NCI-H510A treated with DMSO at 0.1 percent for 48 hours (cell line): ENCODE measurements at regions not wholly inside any gene's neighbourhood (a gene's known extent, or its start where the extent isn't known, plus 50 kb on each side); places are given as distances from the start of the nearest gene placed in this dataset.
"Not testable (repeated sequence)": the region's sequence is repeated elsewhere in the genome, so short reads cannot be mapped to it uniquely, and the experiment has no call there.

Experiments
- DNase-seq: peaks from one replicate; lab custom pipeline; 2025; lab: John Stamatoyannopoulos, UW

DNA sequence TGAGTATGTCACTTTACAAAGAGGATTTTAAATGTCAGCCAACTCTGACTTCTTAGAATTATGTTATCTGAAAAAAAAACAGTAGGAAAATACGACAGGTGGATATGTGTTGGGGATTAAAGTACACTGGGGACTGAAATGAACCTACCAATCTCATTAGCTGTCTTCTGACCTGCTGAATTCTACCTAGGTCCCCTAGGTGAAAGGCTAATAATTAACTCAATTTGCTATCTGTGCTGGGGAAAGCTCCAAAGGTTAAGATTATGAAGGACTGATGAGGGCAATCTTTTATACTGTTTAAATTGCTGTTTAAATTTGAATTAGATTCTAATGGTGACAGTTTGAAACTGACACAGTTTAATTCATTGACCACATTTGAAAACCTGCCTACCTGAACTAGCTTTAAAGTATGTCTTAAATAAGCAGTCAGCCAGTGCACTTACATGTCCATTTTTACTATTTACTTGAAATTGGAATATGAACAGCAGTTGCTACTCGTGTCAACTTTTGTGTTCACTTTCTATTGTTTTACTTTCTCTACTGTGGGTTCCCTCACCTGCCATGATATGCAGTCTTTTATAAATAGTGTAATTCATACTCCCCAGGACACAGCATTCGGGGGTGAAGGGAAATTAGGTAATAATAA, 977.3 kb downstream of the C4orf33 start:
- DNase-seq, result no peak

DNA sequence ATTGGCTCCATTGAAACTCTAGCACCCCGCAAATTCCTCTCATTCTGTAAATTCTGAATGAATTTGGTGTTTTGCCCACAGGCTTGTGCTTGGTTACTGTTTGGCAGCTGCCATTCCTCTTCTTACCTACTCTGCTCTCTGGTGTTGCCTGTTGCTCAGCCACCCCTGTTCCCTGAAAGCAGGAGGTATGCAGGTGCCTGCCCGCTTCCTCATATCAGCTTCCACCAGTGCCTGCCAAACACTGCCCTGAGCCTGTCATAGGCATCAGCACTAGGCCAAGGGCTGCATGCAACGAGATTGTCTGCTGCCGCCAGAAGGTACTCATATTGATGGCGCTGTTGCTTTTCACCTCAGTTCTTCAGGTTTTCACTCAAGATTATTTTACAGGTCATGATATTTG, 978.1 kb downstream of the C4orf33 start:
- no peak for DNase-seq

DNA sequence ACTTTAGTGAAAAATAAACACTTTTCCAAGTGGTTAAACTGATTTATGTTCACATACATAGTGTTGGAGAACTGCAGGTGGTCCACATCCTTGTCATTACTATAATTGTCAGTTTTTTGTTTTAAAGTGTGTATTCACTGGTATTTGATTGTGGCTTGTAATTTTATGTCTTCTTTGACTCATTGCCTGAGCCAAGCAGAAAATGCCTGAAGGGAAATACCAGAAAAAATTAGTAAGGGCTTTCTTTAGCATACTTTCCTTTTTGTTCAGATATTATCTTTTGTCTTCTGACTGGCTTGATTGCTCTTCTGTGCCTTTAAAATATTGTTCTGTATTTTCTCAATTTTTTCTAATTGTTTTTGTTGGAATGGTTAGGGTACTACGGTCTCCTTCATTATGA, 981.3 kb downstream of the C4orf33 start:
- no peak for DNase-seq

DNA sequence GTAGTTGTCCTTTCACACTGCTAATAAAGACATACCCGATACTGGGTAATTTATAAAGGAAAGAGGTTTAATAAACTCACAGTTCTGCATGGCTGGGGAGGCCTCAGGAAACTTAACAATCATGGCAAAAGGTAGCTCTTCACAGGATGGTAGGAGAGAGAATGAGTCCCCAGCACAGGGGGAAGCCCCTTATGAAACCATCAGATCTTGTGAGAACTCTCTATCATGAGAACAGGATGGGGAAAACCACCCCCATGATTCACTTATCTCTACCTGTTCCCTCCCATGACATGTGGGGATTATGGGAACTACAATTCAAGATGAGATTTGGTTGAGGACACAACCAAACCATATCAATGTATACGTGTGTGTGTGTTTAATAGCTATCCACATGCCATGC, 983.1 kb downstream of the C4orf33 start:
- not testable (repeated sequence) for DNase-seq

DNA sequence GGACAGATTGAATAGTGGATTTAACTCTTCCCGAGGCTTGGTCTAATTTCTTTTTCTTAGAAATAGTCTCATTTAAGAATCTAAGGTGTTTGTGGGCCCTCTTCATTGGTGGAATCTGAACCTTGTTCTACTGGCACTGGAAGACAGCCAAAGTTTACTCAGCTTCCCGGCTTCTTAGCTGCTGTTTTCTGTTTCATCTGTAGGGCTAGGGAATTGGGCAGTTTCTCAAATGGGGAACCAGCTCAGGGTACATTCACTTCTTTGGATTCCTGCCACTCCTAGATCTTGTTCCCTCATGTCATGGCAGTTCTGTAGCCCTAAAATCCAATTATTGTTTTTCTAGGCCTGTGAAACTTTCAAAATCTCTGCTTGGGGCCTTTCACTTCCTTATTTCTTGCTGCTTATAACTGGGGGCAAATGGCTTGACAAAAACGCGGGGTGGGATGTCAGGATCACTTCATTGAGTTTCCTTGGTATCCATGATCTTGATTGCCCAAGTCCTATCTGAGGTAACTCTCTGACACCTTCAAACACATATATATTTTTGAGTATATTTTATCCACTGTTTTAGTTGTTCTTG, 985.0 kb downstream of the C4orf33 start:
- no peak for DNase-seq

DNA sequence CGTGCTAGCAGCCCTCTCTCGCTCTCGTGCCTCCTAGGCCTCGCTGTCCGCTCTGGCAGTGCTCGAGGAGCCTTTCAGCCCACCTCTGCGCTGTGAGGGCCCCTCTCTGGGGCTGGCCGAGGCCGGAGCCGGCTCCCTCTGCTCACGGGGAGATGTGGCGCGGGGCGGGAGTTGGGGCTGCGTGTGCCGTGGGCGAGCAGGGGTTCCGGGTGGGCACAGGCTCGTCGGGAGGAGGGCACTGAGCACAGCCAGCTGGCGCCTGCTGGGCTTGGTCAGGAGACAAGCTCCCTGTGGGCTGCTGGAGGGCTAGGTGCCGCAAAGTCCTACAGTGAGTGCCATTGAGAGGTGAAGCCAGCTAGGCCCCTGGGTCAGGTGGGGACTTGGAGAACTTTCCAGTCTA, 994.5 kb downstream of the C4orf33 start:
- no peak for DNase-seq

DNA sequence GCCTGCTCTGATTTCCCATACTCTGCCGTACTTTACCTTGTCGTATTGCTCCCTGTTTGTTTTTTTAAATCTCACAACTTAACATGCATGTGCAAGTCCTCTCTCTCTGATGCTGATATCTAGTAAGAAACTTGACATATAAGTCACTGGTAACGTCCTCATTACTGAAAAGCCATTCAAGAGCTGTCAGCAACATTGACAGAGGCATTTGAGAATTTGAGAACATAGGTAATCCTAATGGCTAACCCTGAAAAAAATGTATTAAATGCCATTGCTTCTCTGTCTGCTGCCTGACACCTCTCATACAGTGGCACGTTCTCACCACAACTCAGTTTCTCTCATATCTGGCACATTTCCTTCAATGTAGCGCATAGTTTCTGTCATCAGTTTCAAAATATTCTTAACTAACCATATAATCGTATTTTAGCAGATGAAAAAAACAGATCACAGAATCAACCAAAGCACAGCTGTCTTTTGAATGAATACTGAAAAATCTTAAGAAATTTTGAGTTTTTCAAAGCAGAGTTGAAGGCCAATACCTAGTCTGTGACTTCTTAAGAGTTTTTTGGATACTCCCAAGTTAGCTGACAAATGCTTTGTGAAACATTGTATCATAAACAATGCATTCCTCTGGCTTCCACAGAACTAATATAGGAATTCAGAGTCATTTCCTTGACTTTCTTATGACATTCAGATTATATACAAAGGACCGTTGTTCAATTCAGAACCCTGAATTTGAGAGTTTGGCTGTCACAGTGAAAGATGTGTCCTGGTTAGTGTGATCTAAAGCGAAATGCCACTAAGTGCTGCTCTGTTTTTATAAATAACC, 996.4 kb downstream of the C4orf33 start:
- DNase-seq, result no peak

DNA sequence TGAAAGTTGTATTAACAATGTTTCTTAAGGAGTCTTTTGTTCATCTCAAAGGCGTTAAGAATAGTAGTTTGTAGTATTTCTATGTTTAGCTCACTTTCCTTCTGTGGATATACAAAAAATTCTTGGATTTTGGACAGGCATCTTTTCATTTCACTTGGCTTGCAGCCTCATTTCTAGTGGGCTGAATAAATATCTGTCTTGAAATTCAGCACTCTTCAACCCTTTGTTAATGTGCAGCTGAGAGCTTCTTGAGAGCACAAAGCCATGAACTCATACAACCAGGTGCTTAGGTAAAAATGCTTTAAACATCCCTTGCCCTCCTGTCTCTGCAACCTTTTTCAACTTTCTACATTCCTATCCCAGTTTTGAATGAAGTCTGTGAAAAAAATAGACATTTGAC, 1003.2 kb downstream of the C4orf33 start:
- no peak for DNase-seq

DNA sequence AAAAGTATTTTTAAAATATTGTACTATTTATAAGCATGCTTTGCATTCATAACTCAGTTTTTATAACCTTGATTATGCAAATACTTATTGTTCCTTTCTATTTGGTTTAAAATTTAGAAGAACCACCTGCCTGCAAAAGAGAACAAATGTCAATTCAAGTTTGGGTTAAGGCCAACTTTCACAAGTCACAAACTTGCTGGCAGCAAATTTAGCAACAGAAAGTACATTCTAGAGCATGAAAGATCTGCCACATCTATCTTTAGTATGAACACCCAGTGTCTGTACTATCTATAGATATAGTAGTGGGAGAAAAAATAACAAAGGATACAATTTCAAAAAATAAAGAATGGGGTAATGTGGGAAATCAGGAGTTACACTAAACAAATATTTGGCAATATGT, 1014.2 kb downstream of the C4orf33 start:
- no peak for DNase-seq

DNA sequence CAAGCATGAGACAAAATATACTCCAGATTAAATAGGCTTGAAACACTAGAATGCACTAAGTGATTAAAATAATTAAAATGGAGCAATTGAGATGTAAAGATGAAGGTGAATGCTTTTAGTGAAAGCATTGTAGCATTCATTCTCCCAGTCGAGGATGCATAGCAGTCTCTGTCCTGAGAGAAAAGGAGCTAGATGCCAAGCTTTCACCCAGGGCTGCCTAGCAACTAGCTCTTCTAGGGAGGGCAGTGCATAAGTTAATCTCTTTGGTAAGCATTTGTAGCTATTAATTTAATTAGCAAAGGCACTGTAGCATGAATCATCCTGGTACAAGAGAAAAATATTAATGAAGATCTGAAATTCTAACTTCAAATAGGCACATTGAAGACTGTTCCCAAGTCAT, 1014.8 kb downstream of the C4orf33 start:
- DNase-seq, result no peak

DNA sequence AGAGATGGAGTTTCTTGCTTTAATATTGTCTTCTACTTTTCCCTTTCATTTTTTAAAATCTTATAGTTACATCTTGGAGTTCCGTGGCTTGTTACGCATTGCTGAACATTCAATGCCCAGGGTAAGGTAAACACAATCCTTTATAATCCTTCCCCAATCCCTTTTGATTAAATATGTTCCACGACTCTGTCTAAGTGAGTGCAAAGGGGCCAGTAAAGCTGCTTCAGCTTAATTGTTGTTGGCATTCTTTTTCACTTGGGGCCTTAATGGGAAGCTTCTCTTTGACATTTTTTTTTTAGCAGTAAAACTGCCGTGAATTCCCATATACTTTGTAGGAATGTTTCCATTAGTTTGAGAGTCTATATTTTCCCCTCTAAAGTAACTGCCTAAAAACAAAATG, 1028.1 kb downstream of the C4orf33 start:
- no peak for DNase-seq

DNA sequence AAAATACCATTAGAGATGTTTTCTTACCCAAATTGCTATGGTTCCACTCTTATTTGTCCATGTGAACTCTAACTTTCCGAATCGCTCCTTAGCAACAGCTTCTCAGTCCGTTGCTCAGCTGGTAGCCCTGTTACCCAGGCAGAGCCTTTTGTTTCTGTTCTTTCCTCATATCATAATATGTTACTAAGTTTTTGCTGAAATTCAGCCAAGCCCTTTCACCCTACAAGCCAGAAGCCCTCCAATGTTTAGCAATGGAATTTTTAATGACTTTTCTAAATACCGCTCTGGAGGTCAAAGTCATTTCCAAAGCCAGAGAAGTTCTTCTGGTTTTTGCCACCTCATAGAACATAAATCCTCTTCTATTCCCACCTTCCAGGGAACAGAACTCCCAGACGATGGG, 1029.5 kb downstream of the C4orf33 start:
- DNase-seq, result no peak

DNA sequence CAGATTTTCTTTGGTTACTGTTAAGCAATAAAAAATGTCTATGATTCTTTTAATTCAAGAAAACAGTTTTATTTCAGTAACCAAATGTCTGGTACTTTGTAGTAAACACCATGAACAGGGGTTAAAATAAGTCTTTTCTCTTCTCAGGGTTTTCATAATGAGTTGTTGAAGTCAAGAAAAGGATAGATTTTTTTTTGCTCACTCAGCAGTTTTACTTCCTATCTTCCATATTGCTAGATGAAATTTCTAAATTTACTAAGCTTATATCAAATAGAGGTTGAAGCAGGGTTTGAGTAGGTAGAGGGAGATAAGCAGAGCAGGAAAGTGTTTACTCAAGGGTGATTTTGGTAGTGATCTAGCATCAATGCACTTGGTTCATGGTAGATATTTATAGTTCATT, 1031.3 kb downstream of the C4orf33 start:
- DNase-seq, result no peak

DNA sequence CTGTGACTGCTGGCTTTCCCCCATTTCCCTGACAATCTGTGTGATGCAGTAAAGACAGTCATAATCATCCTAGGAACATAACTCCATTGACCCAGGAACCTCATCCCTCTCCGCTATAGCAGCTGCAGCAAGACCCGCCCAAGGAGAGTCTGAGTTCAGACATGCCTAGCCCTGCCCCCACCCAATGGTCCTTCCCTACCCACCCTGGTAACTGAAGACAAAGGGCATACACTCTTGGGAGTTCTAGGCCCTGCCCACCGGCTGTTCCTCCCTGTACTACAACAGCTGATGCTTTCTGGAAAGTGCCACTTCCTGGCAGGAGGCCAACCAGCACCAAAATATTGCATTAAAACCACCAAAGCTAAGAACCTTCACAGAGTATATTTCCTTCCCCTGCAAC, 1035.6 kb downstream of the C4orf33 start:
- no peak for DNase-seq

DNA sequence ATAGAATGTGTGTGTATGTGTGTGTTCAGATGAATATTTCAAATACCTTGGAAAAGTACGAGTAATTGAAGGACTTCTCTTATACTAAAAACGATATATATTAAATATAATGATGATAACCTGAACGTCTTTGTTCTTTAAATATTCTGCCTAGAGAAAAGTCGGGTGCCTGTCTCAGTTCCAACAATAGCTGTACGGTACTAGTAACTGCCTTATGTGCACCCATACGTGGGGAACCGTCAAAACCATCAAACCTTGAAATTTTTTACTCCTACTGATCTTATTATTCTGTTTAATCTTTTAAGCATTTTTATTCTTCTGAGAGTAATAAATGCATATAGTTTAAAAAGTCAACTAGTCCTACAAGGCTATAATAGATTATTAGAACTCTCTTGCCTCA, 1045.7 kb downstream of the C4orf33 start:
- no peak for DNase-seq

DNA sequence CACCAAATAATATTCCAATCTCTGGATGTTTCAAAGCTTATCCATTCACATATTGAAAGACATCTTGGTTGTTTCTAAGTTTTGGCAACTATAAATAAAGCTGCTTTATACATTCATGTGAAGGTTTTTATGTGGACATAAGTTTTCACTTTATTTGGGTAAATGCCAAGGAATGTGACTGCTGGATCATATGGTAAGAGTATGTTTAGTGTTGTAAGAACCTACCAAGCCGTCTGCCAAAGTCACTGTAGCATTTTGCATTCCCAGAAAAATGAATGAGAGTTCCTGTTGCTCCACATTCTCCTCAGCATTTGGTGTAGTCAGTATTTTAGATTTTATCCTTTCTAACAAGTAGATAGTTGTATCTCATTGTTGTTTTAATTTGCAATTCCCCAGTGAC, 1047.7 kb downstream of the C4orf33 start:
- no peak for DNase-seq

DNA sequence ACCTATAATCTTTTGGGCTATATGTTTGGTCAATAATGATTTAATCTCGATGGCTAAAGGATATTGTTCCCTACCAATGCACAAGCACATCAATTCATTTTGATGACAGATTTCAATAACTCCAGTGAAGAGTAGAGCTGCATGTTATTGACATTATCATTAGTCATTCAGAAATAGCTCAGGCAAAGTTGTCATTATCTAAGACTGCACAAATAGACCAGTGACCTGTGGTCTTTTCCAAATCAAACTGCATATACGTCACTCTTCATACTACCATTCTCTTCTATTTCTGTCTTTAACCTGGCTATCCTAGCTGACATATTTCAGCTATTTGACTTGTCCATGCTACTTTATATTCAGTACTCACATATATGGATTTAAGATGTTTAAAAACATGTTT, 1050.8 kb downstream of the C4orf33 start:
- DNase-seq, result no peak

DNA sequence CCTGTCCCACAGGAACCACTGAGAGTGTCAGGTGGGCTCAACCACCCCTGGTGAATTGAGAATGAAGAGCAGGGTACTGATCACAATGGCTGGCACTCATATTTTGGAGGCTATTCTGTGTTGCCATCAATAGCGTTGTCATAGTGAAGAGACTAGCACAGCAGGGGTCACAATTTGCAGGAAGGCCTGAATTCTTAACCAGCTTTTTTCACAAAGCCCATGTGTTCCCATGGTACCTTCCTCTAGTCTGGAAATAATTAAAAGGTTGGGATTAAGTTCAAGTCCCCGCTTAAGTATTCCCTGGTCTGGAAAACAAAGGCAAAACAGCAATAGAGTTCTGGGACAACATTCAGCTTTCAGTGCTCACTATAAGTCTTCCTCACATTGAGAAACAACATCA, 1051.7 kb downstream of the C4orf33 start:
- no peak for DNase-seq

DNA sequence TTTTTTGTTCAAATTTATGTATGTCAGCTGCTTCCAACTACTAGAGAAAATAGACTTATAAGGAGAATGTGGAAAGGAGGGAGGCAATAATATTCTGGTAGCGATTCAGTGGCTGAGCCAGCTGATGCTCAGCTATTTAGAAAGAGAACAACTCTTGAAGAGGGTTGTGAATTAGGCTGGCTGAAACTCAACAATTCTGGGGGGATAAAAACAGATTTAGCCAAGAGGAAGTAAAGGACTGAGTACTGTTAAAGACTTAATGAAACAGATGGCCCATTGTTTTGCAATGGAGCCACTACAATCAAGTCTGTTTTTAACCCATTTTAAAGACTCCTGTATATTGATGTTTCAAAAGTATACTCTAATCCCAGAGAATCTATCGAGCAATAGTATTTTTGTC, 1058.9 kb downstream of the C4orf33 start:
- no peak for DNase-seq

DNA sequence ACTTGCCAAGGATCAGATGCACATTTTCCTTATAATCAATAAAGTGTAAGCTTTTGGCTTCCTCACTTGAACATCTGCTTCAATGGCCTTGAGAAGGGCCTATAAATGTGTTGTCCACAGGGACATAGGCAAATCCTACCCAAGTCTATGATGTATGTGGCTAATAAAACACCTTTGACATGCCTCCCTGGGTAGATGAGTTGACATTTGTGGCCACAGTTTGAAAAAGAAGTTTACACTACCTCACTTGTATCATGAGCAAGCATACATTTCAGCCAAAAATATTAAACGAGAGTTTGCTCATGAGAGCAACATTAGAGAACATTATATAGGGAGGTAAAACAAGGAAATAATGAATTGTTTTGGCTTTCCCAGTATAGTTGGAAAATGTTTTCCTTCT, 1067.7 kb downstream of the C4orf33 start:
- DNase-seq, result no peak

DNA sequence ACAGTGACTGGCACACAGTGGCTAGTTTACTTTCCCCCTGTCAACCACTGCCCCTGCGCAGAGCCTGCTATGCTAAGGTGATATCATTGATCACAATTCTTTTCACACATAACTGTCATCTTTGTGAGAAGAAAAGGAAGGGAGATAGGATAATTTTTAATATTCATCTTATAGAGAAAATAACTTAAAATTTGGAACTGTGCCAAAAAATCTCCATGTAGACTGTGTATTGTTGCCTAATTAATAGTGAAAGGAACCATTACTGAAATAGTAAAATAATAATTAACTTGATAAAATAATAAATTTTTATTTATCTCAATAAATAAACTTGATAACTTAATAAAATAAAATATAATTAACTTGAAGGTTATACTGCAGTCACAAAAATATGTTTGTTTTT, 1069.4 kb downstream of the C4orf33 start:
- DNase-seq, result no peak

DNA sequence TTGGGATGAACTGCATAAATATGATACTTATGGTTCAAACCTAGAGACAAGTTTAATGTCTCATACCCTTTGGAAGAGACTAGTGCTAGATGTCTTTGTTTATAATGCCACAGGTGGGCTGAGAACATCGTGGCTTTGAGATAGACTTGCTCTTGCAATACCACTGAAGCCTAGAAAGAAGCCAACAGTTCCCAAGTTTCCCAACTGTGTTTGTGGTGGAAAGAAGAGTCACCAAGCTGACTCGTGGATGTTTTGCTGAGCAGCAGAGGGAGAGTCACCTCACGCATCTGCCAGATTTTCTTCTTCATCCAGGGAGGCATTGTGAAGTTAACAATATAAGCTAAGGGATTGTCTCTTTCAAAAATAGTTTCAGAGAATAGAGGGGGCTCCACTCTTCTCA, 1076.2 kb downstream of the C4orf33 start:
- DNase-seq, result no peak

DNA sequence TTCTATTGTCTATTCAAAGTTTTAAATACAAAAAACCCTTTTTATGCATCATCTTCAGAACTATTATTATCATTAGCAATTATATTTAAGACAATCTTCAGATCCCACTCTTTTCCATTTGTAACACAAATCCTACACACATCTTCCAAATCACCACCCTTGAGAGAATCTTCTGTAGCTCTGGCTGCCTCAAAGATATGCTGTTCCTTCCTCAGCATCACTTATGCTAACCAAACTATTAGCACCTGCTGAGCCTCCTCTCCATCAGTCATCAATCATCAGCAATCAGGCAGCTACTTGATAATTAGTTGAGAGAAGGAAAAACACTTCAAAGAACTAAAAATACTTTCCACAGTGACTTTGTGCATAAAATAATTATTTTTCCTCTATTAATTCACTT, 1082.2 kb downstream of the C4orf33 start:
- DNase-seq, result no peak

DNA sequence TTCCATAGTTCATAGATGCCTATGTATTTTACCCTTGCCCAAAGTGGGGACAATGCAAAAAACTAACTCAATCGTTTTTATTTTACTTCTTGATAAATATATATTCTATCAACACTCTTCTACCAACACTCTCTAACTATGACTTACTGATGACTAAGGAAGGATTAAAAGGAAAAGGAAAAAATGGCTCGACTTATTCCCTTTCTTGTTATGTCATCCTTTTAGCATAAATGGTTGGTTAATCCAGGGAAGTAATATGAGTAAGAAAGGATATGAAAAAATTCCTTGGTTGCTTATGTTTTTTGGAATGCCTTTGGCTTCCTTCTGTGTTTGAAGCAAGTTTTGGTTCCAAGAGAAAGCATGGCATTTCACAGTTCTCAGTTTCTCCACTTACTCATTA, 1087.1 kb downstream of the C4orf33 start:
- no peak for DNase-seq
